ENCODE measurements at regions not wholly inside any gene's neighbourhood (a gene's known extent, or its start where the extent isn't known, plus 50 kb on each side); places are given as distances from the start of the nearest gene placed in this dataset.
"Not testable (repeated sequence)": the region's sequence is repeated elsewhere in the genome, so short reads cannot be mapped to it uniquely, and the experiment has no call there.

DNA sequence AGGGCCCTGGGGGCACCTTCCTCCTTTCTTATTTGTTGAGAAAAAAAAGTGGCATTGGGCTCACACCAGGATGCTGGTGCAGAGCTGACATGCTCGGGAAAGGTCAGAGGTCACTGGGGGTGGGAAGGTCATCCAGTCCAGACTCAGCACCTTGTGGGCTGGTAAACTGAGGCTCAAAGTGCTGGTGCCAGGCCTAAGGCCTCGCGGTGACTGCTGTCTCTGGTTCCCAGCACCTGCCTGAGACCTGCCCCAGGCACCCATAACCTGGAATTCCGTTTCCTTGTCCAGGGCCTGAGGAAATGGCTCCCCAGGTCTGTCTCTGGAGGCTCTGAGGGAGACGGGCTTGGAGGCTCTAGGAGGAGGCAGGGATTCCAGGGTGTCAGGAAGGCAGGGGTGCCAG lies 521.0 kb downstream of the GOLGA6L6 start:
- TF ChIP-seq, protein P1, sequence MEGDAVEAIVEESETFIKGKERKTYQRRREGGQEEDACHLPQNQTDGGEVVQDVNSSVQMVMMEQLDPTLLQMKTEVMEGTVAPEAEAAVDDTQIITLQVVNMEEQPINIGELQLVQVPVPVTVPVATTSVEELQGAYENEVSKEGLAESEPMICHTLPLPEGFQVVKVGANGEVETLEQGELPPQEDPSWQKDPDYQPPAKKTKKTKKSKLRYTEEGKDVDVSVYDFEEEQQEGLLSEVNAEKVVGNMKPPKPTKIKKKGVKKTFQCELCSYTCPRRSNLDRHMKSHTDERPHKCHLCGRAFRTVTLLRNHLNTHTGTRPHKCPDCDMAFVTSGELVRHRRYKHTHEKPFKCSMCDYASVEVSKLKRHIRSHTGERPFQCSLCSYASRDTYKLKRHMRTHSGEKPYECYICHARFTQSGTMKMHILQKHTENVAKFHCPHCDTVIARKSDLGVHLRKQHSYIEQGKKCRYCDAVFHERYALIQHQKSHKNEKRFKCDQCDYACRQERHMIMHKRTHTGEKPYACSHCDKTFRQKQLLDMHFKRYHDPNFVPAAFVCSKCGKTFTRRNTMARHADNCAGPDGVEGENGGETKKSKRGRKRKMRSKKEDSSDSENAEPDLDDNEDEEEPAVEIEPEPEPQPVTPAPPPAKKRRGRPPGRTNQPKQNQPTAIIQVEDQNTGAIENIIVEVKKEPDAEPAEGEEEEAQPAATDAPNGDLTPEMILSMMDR (IDR thresholded peaks at IDR 0.05) = not testable (repeated sequence)
- not testable (repeated sequence) for TF ChIP-seq MXI1 (IDR thresholded peaks at IDR 0.05; ENCODE audit: low read depth, low read length)
- TF ChIP-seq, protein P2, sequence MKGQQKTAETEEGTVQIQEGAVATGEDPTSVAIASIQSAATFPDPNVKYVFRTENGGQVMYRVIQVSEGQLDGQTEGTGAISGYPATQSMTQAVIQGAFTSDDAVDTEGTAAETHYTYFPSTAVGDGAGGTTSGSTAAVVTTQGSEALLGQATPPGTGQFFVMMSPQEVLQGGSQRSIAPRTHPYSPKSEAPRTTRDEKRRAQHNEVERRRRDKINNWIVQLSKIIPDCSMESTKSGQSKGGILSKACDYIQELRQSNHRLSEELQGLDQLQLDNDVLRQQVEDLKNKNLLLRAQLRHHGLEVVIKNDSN (IDR thresholded peaks at IDR 0.05; ENCODE audit: borderline replicate concordance, low read depth) = not testable (repeated sequence)
